Putamen (tissue), 1 donor: ENCODE measurements at regions not wholly inside any gene's neighbourhood (a gene's known extent, or its start where the extent isn't known, plus 50 kb on each side); places are given as distances from the start of the nearest gene placed in this dataset.

ENCODE experiments used
- DNase-seq: peaks from one replicate; pipeline ENCODE4 v3.0.0-alpha.2; 2016; ENCODE audit warnings: low spot score

DNA sequence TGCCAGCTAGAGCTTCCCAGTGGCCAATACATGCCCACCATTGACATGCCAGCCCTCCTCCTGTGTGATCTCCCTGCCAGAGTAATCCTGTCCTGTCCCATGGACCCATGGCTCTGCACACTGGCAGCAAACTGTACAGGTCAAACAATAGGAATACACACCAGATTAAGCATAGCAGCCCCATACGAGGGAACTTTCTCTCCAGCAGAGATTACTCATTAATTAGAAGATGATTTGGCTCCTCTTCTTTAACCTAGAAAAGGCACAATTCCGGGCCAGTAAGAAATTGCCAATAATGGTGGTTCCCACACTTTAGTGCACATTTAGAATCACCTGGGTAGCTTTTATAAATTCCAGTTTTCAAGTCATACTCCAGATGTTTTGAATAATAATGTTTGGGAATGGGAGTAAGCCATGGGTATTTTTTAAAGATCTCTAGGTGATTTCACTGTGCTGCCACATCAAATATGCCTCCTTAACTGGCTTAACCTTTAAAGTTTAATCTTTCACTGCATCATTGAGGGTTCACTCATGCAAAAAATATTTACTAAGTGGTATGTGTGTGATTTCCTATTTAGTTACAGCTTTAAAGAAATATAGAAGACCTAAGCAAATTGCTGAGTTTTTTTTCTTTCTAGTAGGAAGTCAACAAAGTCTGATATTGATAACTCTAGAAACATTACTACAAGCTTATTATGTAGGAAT, 277.6 kb upstream of the NWD2 start:
- DNase-seq, result no peak

DNA sequence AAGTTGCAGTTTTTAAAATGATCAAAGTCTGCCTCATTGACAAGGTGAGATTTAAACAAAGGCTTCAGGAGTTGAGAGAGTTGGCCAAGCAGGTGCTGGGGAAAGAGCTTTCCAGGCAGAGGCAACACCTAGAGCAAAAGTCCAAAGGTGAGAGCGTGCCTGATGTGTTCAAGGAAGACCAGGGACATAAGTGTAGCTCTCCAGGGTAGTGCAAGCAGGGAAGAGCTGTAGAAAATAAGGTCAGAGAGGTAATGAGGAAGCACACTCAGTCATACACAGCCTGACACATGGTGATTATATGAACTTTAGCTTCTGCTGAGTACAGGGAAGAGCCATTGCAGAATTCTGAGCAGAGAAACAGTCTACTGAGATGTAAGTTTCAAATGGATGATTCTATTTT, 265.0 kb upstream of the NWD2 start:
- DNase-seq, result no peak

DNA sequence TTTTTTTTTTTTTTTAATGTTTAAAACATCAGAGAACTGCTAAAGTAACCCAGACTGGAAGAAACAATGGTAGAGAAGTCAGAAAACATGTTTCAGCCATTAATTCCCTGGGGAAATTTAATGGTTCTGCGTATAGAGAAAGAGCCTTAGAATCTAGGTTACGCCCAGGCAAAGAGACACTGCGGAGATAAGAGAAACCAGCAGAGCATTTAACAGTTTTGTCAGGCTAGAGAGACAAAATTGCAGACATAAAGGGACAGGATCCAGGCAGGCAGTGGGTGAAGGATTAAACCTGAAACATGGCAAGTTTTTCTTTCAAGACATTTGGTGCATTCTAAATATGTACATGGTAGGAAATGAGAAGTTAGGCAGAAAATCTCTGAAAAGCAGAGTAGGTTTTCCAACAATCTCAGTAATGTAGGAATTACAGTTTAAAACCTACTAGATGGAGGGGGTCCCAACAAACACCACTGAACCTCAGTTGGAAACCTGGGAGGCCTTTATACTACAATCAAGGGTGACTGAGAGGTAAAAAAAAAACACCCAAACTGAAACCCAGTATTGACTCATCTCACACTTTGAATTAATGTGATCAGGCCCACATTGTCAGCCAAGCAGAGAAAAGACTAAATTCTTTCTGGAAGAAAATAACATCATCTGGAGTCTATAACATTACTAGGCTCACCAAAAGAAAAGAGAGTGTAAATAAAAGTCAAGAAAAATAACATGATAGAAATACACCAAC, 254.2 kb upstream of the NWD2 start:
- no peak for DNase-seq

GRCh38 chr4:36997727-36998126, 246.8 kb upstream of the NWD2 start:
- DNase-seq, result no peak

DNA sequence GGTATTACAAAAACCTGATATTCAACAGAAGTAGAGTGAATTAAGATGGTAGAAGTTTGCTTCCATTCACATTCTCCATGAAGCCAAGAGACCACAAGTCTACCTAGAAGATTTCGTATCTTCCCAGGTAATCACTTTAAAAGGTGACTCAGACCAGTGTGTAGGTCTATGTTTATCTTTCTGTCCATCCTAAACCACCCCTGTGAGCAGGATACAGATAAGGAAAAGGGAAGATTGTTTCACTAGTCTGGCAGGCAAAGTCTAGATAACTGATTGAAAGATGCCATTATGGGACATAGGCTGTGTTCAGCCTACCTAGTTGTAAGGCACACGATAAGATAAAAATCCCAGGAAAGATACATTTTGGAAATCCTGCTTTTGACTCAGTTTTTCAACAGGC, 244.3 kb upstream of the NWD2 start:
- DNase-seq, result no peak

- DNase-seq, result no peak
These were observed 242.7 kb upstream of the NWD2 start for GRCh38 chr4:37001688-37002436.

DNA sequence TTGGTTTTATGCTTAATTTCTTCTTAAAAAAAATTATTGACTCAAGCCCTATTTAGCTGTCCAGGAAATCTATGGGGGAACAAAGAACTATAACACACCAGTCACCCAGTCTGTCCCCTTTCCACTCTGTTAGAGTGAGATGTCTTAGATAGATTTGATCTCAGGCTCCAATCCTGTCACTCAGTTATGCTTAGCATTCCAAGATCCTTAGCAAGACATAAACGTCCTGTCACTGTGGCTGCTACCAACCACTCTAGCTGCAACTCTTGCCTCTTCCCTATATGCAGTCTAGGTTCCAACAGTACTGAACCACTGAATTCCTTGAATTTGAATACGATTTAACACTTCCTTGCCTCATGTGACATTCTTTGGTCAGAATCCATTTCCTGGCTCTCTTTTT, 241.9 kb upstream of the NWD2 start:
- no peak for DNase-seq

GRCh38 chr4:37008199-37008598, 236.3 kb upstream of the NWD2 start:
- no peak for DNase-seq

DNA sequence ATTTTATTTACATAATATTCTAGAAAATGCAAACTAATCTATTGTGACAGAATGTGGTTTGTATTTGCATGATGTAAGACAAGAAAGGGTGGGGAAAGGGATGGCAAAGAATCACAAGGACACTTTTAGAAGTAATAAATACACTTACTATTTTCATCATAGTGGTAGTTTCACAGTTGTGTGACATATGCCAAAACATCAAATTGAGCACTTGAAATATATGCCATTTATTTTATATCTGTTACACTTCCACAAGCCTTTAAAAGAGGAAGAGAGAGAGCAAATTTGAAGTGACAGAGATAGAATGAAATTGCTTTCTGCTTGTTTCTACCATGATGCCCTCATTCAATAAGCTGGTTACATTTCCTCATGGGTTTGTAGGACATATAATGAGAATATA, 230.0 kb upstream of the NWD2 start:
- DNase-seq, result no peak

GRCh38 chr4:37015391-37015790, 229.2 kb upstream of the NWD2 start:
- DNase-seq, result no peak

DNA sequence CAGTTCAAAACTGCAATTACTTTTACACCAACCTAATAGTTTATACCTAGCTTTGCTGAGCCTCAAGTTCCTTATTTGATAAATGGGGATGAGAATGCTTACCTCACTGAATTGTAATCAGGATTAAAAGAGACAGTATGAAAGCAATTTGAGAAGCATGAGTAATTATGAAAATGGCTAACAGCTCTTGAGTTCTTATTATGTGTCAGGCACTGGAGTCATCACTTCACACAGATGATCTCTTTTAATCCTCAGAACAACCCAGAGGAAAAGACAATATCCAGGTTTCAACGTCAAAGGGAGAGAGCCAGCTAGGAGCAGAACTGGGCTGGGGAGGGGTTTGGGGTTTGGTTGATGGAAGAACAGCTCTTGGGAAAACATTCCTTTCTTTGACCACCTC, 221.0 kb upstream of the NWD2 start:
- DNase-seq, result no peak

DNA sequence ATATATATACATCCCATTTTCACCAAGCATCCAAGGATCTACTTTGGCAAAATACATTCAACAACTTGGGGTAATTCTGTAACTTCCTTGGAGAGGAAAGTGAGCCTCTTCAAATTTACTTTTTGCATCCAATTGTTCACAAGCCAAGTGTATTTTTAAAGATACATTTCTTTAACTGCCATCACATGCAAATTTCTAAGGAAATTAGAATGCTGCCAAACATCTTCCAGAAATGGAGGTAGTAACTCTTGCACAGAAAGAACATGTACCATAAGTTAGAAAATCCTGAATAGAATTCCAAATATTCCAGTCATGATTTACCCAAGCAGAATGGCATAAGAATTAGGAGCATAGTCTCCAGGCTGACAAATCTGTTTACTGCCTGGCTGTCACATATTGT, 220.5 kb upstream of the NWD2 start:
- no peak for DNase-seq

DNA sequence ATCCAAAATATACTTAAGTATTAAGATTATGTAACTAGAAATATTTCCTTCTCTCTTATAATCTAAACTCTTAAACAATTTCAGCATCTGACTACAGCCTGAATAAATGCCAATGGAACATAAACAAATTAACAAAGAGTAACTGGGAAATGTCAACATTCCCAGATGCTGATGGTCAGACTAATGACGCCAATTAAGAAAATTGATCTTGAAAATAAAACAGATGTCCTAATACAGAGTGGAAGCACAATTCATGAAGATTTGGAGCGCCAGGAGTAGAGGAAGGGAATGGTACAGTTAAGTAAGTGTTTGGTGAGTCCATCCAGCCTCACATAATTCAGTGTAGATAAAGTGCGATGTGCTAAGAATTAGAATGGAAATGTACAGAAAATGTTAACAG, 203.7 kb upstream of the NWD2 start:
- no peak for DNase-seq

DNA sequence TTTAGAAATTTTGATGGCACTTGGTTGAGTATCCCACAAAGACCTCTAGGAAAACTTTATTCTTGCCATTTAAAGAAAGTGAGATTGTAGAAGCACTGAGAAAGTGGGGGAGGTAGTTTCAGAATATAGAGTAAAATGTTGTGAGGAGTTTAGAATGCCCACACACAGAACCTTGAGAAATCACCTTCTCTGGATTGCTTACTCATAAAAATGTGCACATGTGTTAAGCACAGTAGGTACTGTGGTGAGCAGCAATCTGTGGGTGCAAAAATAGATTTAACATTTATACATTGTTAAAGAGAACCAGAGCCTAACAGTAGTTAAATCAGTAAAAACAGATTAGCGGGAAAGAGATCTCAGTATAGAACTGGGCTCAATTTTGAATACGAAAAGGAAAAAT, 201.2 kb upstream of the NWD2 start:
- no peak for DNase-seq

DNA sequence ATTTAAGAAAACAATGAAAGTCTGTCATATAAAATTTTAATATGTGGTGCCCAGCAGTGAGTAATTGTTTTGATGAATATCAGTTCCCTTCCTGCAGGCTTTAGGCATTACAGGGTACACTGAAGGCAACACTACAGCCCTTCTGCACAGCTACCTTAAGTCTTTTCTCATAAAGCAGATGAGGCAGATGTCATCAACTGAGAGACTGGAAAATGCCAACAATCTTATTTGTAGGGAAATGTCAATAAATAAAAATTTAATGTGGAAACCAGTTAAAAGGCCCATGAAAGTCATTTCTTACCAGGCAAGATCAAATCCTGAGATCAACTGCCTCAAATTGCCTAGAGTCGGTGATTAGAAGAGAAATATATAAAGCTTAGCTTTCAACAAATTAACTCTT, 193.4 kb upstream of the NWD2 start:
- DNase-seq, result no peak

- no peak for DNase-seq
These were observed 192.7 kb upstream of the NWD2 start for GRCh38 chr4:37051866-37052265.

GRCh38 chr4:37054531-37055077, 189.9 kb upstream of the NWD2 start:
- no peak for DNase-seq

DNA sequence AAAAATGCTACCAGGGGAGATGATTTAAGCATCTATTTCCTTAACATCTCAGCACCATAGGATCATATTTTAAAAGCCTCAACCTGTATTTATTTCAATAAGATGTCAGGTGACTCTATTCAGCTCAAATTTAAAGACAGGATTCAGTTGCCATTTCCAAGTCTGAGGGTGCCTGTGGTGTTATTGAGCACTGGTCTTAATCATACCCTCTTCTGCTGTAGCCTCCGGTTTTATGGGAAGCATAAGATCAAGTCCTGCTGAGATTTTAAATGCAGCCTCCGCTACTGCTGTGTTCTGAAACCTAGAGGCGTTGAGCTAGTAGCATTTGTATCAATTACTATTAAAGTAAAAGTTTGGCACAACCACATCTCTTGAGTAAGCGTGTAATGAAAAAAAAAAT, 185.7 kb upstream of the NWD2 start:
- no peak for DNase-seq

- DNase-seq, result no peak
These were observed 178.4 kb upstream of the NWD2 start for GRCh38 chr4:37066159-37066558.

GRCh38 chr4:37068580-37068979, 176.0 kb upstream of the NWD2 start:
- DNase-seq, result no peak

GRCh38 chr4:37070041-37070440, 174.5 kb upstream of the NWD2 start:
- no peak for DNase-seq

DNA sequence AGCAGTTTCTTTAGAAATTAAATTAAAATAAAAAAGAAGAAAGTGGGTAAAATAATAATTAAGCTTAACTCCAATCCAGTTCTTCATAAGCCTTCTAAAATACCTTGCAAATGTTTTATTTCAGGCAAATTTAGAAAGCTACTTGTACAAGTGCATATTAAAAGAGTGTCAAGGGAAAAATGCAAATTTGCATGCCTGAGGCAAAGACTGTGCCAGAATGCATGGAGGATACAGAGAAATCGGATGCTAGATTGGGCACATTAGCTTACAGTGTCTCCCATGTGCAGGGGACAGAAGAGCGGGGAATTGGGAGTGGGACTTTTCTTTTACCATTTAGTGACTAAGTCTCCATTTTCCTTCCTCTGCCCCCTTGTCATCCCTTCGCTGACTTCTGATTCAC, 173.0 kb upstream of the NWD2 start:
- no peak for DNase-seq
